GM10248 (cell line): ENCODE measurements at regions not wholly inside any gene's neighbourhood (a gene's known extent, or its start where the extent isn't known, plus 50 kb on each side); places are given as distances from the start of the nearest gene placed in this dataset.

Experiments used
- CTCF ChIA-PET: fragments of 300-600 bp; sonication (Branson Sonifier 250); formaldehyde crosslinking; extraction: SDS; loops from one replicate; lab custom pipeline; 2021; ENCODE audit warnings: antibody characterized with exemption; lab: Yijun Ruan, JAX
- POLR2A ChIA-PET: fragments of 350-650 bp; sonication (Branson Sonifier 250); formaldehyde crosslinking; extraction: SDS; loops from one replicate; lab custom pipeline; 2020; ENCODE audit warnings: antibody characterized with exemption; lab: Yijun Ruan, JAX
- DNase-seq: peaks from one replicate; pipeline ENCODE4 v3.0.0; 2012; ENCODE audit errors: extremely low spot score
- TF ChIP-seq, protein P1 (sequence below): IDR thresholded peaks from 2 replicates; pipeline ENCODE4 v1.5.1; 2012; ENCODE audit warnings: mild to moderate bottlenecking, low read depth; ENCODE audit errors: extremely low read depth, missing control alignments, control extremely low read depth

DNA sequence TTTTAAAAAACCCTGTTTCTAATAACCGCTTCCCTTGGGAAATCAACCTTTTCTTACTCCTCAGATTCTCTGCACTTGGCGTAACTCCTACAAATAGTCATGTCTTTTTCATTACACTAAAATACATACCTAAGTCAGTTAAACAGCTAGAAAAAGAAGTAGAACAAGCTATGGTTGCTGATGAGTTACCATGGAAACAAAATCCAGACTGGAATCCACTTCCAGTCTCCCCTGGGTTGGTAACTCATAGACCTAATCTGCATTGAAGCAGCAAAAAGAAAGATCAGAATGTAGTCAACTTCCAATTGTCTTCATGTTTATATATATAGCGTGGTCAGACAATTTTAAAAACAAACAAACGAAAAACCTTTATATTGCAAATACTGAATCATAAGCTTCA is 260.8 kb upstream of the LRRN1 start:
- TF ChIP-seq, protein P1, sequence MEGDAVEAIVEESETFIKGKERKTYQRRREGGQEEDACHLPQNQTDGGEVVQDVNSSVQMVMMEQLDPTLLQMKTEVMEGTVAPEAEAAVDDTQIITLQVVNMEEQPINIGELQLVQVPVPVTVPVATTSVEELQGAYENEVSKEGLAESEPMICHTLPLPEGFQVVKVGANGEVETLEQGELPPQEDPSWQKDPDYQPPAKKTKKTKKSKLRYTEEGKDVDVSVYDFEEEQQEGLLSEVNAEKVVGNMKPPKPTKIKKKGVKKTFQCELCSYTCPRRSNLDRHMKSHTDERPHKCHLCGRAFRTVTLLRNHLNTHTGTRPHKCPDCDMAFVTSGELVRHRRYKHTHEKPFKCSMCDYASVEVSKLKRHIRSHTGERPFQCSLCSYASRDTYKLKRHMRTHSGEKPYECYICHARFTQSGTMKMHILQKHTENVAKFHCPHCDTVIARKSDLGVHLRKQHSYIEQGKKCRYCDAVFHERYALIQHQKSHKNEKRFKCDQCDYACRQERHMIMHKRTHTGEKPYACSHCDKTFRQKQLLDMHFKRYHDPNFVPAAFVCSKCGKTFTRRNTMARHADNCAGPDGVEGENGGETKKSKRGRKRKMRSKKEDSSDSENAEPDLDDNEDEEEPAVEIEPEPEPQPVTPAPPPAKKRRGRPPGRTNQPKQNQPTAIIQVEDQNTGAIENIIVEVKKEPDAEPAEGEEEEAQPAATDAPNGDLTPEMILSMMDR: no peak
- ChIA-PET CTCF (interaction anchor here (1.5 kb wide), 1 partner anchor 11 kb away, joined by 3 read pairs; no protein-coding TSS in a partner anchor), POLR2A (no interaction called here)

DNA sequence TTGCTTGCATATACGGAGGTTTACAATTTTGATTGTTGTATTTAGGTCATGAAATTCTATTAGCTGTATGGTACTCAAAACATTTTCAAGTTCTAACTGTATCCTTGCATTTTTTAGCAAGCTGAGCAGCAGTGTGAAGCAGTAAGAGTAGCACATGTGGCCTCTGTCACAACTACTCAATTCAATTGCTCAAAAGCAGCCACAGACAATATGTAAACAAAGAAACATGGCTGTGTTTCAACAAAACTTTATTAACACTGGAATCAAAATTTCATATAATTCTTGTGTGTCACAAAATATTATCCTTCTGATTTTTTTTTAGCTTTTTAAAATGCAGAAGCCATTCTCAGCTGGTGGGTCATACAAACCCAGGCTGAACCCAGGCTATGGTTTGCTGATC is 266.7 kb upstream of the LRRN1 start:
- ChIA-PET CTCF (interaction anchor here (2.9 kb wide), 1 partner anchor 10 kb away, joined by 13 read pairs; no protein-coding TSS in a partner anchor), POLR2A (no interaction called here)
- no peak for DNase-seq
- TF ChIP-seq, protein P1: no peak

More for the DNA sequence above, 260.8 kb upstream of the LRRN1 start:
- no peak for DNase-seq

DNA sequence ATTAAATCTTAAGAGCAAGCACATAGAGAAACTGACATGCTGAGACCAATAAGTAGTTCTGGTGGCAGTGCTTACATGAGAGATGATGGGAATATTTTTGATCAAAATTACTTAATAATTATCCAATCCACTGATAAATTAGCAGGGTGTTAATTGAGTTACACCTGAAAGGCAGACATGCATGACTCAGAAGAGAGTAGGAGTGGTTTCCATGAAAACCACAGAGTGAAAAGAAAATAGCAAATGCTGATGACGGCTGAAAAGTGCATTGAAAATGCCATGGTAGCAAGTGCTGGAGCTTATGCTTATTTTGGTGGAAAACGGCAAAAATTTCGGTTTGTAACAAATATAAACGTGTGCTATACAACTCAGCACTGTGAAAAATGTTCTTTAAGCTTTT is 267.8 kb upstream of the LRRN1 start:
- no peak for DNase-seq
- TF ChIP-seq, protein P1: no peak
- ChIA-PET POLR2A (no interaction called here), CTCF (interaction anchor here (0.8 to 2.9 kb wide), 3 partner anchors 9 to 23 kb away, joined by 3 to 13 read pairs (median 6); no protein-coding TSS in a partner anchor)

DNA sequence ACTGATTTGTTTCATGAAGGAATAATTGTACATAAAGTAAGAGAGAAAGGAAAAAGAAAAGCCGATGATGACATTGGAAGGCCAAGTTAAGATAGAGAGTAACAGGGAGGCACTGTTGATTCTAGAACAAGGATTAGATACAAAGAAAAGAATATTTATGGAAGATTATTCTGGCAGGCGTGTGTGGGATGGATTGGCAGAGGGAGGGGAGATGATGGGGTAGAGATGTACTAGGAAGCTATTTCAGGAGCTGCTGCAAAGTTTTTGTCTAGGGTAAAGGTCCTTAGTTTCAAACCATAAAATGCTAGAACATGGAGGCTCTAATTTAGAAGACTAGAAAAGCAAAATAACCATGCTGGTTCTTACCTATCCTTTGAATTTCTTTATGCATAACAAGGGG is 280.0 kb upstream of the LRRN1 start:
- TF ChIP-seq, protein P1: no peak
- DNase-seq: no peak
- POLR2A ChIA-PET: no interaction called here
- CTCF ChIA-PET: no interaction called here

DNA sequence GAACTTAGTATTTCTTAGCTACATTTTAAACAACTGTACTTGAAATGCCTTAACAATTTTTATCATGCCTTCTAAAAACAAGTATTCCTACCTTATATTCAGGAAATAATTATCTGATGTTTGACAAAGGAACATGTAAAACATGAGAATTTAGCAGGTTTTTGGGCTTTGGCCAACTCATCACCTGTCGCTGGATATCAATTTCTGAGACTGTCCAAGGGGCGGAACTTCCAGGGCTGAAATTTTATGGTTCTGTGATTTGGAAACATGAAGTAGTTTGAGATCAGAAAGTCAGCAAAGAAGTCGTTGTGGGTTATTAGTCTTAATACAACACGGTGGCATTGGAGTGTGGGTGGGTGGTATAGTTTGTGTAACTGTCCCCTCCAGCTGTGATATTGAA is 282.2 kb upstream of the LRRN1 start:
- ChIA-PET POLR2A (no interaction called here), CTCF (interaction anchor here (2.2 kb wide), 1 partner anchor 9 kb away, joined by 8 read pairs; no protein-coding TSS in a partner anchor)
- no peak for DNase-seq
- TF ChIP-seq, protein P1: no peak

DNA sequence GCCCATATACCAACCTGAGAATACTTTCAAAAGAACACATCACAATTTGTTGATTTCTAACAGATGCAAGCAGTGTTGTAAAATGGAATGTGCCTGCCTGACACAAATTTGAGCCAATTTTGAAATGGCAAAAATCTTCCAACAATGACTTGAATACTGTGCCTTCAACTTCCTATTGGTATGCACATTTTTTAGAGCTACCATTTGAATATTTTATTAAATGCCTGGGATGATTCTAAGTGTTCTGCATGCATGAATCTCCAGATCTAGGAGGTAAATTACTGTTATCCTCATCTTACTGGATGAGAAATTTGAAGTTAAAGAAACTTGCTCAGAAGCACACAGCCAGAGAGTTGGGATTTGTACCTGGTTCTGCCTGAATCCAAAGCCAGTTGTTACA is 282.8 kb upstream of the LRRN1 start:
- TF ChIP-seq, protein P1: no peak
- DNase-seq: no peak
- POLR2A ChIA-PET: no interaction called here
- CTCF ChIA-PET: interaction anchor here (2.2 kb wide), 1 partner anchor 10 kb away, joined by 8 read pairs; no protein-coding TSS in a partner anchor
